ENCODE measurements at regions not wholly inside any gene's neighbourhood (a gene's known extent, or its start where the extent isn't known, plus 50 kb on each side); places are given as distances from the start of the nearest gene placed in this dataset.
"Not testable (repeated sequence)": the region's sequence is repeated elsewhere in the genome, so short reads cannot be mapped to it uniquely, and the experiment has no call there.

DNA sequence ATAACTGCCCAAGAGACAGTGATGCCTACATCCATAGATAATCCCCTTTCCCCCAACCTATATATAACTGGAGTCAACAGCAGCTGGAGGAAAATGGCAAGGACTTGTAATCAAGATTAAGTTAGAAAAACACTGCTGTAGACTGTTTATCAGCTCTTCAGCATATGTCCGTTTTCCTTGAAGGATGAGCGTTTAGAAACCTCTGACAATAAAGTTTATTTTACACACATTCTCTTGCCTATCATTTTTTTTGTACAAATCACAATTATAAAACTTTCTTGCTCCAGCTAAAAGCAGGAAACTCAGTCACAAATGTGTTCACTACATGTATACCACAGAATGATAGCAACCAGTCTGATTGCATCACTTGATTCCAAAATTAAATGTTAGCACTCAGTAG, 50.8 kb downstream of the PPIAL4G start:
- H3K27me3 Mint-ChIP-seq (ENCODE audit: low read depth); H3K27ac Mint-ChIP-seq; H3K4me1 Mint-ChIP-seq; H3K9me3 Mint-ChIP-seq; H3K4me3 Mint-ChIP-seq: not testable (repeated sequence)
- peaks cover 39% of the 10 kb centered on the region for H3K36me3 Mint-ChIP-seq (ENCODE audit: low read depth)

DNA sequence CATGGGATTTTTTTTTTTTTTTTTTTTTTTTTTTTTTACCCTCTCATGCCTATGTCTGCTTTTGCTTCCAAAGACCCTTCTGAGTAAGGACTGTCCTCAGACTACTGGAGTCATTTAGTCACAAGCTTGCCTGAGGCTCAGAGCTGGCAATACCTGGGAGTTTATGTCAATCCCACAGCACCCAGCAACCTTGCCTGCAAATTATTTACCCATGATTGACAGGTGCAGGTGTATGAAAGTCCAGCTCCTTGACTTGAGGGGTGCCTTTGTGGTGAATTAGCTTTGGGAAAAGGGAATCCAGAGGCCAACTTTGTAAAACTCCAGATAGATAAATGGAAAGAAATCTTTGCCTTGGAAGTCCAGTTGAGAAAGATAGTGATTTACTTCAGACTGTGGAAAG, 53.2 kb downstream of the PPIAL4G start:
- H3K4me1 Mint-ChIP-seq; H3K9me3 Mint-ChIP-seq; H3K4me3 Mint-ChIP-seq; H3K27me3 Mint-ChIP-seq (ENCODE audit: low read depth): not testable (repeated sequence)
- Mint-ChIP-seq H3K27ac (peak overlapping the region in 1 of 3 experiments; percentile 90), H3K36me3 (ENCODE audit: low read depth) (peaks cover 55% of the 10 kb centered on the region)

DNA sequence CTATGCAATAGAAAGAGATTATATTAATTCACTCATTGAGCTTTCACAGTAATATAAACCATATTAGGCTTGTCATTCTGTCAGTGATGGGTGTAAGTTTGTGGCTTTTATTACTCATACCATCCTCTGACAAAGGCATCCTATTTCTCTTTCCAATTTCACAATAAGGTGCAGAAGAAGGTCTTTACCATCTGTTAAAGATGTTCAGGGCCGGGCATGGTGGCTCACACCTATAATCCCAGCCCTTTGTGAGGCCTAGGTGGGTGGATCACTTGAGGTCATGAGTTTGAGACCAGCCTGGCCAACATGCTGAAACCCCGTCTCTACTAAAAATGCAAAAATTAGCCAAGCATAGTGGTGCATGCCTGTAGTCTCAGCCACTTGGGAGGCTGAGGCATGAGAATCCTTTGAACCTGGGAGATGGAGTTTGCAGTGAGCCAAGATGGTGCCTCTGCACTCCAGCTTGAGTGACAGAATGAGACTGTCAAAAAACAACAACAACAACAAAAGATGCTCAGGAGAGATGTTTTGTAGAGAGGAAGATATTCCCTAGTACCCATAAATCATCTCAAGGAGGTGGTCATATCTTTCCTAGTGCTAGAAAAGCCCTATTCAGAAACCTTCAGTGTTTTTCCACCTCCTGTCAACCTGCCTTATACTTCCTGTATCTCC, 56.0 kb downstream of the PPIAL4G start:
- not testable (repeated sequence) for H3K27ac Mint-ChIP-seq; H3K27me3 Mint-ChIP-seq (ENCODE audit: low read depth); H3K9me3 Mint-ChIP-seq; H3K4me1 Mint-ChIP-seq; H3K4me3 Mint-ChIP-seq
- H3K36me3 Mint-ChIP-seq (ENCODE audit: low read depth) = peaks cover 46% of the 10 kb centered on the region

- H3K9me3 Mint-ChIP-seq; H3K27ac Mint-ChIP-seq; H3K4me3 Mint-ChIP-seq; H3K4me1 Mint-ChIP-seq; H3K27me3 Mint-ChIP-seq (ENCODE audit: low read depth): not testable (repeated sequence)
- peaks cover 40% of the 10 kb centered on the region for H3K36me3 Mint-ChIP-seq (ENCODE audit: low read depth)
Observed at GRCh38 chr1:148426385-148426784, 56.7 kb downstream of the PPIAL4G start.

DNA sequence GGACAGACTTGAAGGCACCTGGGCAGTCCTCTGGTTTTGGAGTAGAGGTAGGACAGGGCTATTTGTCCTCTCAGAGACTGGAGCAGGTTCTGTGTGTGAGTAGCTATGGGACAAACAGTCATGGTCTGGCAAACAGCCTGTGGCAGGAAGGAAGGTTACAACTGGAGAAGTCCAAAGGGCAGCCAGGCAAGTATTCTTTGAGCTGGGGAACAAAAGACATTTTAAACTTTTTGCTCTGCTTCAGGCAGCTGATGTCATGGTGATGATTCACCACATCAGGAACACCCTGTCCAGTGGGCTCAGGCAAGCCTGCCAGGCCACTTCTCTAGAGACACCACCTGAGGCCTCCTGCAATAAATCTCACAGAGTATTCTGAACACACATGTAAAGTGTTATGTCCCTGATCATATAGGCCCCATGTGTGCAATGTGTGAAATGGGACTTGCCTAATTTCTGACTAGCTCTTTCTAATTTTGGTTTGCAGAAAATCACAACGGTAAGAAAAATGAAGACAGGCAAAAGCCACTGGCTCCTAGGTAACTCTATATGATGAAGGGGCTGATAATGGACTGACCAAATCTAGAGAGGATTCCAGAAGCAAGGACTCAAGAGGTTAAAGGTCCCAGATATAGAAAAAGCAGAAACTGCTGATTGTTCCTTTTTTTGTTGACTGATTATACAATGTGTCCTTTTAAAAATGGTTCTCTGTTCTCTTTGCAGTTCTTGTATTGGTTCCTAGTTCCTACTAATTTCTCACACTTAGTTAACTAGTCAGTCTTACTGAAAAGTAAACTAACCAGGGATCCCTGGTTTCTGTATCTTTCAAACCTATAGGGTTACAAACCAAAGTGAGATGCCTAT, 58.7 kb downstream of the PPIAL4G start:
- H3K9me3 Mint-ChIP-seq; H3K4me3 Mint-ChIP-seq; H3K27me3 Mint-ChIP-seq (ENCODE audit: low read depth); H3K4me1 Mint-ChIP-seq: not testable (repeated sequence)
- Mint-ChIP-seq H3K36me3 (ENCODE audit: low read depth) (peaks cover 33% of the 10 kb centered on the region), H3K27ac (peak overlapping the region in 2 of 3 experiments; percentile 49 to 70)

DNA sequence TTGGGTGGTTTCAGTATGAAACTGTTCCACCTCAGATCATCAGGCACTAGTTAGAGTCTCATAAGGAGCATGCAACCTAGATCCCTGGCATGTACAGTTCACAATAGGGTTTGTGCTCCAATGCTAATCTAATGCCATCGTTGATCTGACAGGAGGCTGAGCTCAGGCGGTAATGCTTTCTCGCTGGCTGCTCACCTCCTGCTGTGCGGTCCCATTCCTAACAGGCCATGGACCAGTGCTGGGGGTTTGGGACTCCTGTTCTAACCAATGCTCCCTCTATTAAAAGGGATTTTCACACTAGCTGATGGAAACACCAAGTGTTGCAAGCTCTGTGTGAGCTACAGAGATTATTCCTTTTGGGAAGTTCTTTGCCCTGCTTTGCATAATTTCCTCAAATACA, 60.2 kb downstream of the PPIAL4G start:
- H3K27ac Mint-ChIP-seq = peak overlapping the region in 1 of 3 experiments; percentile 70
- H3K27me3 Mint-ChIP-seq (ENCODE audit: low read depth); H3K4me3 Mint-ChIP-seq; H3K4me1 Mint-ChIP-seq; H3K9me3 Mint-ChIP-seq: not testable (repeated sequence)
- peaks cover 20% of the 10 kb centered on the region for H3K36me3 Mint-ChIP-seq (ENCODE audit: low read depth)

DNA sequence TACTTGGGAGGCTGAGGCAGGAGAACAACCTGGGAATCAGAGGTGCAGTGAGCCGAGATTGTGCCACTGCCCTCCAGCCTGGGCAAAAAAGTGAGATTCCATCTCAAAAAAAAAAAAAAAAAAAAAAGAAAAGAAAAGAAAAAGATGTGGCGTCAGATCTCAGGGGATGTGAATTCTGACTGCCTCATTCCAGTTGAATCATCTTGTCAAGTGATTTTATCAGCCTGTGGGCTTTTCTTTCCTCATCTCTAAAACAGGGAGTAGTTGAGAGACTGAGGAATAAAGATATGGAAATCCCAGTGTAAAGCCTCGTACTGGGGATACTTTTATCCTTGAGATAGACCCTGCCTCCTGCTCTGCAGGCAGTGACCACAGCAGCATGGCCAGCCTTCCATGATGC, 65.9 kb downstream of the PPIAL4G start:
- H3K4me1 Mint-ChIP-seq; H3K27me3 Mint-ChIP-seq (ENCODE audit: low read depth); H3K4me3 Mint-ChIP-seq; H3K36me3 Mint-ChIP-seq (ENCODE audit: low read depth); H3K9me3 Mint-ChIP-seq; H3K27ac Mint-ChIP-seq: not testable (repeated sequence)

- H3K9me3 Mint-ChIP-seq; H3K4me1 Mint-ChIP-seq; H3K4me3 Mint-ChIP-seq; H3K27ac Mint-ChIP-seq; H3K27me3 Mint-ChIP-seq (ENCODE audit: low read depth): not testable (repeated sequence)
- peaks cover 12% of the 10 kb centered on the region for H3K36me3 Mint-ChIP-seq (ENCODE audit: low read depth)
Observed at GRCh38 chr1:148413385-148413784, 69.7 kb downstream of the PPIAL4G start.

DNA sequence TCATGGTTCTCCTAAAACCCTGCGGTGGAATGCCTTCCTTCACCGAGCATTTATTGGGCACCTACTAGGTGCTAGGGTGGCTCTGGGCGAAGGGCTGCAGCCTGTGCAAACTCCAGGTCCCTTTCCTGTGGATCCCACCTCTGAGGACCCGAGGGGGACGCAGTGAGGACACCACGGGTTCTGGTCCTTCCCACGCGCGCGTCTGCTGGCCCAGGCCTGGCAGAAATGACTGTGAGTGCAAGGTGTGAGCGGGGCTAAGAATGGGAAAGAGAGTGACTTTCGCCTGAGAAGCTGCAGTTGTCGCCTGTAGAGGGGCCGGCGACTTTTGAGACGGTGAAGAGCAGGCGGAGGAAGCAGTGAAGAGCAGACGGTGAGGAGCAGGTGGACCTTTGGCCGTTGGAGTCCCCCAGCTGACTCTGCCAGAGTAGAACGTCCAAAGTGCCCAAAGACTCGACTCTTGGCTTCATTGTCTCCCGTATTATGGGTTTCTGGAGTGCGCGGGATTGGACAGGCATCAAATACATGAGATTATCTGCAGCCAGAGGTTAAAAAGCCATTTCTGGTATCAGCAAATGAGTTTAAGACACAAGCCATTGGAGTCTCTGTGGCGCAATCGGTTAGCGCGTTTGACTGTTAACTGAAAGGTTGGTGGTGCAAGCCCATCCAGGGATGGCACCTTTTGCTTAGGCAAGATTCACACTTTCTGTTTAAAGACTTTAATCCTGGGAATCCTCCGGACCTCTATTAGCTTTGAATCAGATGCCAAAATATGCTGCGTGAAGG, 78.1 kb downstream of the PPIAL4G start:
- not testable (repeated sequence) for H3K9me3 Mint-ChIP-seq; H3K27ac Mint-ChIP-seq; H3K4me3 Mint-ChIP-seq; H3K27me3 Mint-ChIP-seq (ENCODE audit: low read depth)
- Mint-ChIP-seq H3K4me1 (peaks cover 11% of the 10 kb centered on the region), H3K36me3 (ENCODE audit: low read depth) (peaks cover 10% of the 10 kb centered on the region)

DNA sequence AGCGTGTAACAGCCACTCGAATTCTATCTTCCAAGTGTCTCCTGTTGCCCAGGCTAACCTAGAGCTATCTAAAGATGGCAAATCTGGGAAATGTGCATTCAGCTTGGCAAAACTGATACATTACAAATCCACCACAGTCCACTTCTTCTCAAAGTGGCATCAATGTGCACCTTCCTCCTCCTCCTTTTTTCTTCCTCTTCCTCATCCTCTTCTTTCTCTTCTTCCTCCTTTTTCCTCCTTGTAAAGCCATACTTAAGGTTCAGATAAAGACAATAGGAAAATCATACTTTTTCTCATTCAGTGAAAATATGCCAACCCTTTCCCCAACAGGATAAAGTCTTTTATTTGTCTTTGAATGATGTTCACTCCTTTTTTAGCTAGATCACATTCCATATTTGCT, 79.2 kb downstream of the PPIAL4G start:
- Mint-ChIP-seq H3K4me3 (peak overlapping the region; percentile 56 to 83 (median 78)), H3K36me3 (ENCODE audit: low read depth) (peaks cover 10% of the 10 kb centered on the region), H3K27ac (peak overlapping the region; percentile 40 to 87 (median 46)), H3K4me1 (peaks cover 11% of the 10 kb centered on the region)
- H3K9me3 Mint-ChIP-seq; H3K27me3 Mint-ChIP-seq (ENCODE audit: low read depth): not testable (repeated sequence)

DNA sequence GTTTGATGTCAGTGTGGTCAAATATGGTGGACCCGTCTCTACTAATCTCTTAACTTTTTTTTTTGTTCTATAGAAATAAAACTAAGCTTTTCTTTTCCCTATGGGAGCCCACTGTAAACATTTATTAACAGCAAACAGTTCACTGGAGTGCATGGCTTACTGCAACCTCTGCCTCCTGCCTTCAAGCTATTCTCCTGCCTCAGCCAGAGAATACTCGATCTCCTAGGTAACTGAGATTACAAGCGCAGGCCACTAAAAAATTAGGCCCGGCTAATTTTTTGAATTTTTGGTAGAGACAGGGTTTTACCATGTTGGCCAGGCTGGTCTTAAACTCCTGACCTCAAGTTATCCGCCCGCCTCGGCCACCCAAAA, 80.0 kb downstream of the PPIAL4G start:
- Mint-ChIP-seq H3K27ac (peak overlapping the region; percentile 79 to 96 (median 90)), H3K4me3 (peak overlapping the region; percentile 88 to 95 (median 92)), H3K4me1 (peaks cover 11% of the 10 kb centered on the region)
- not testable (repeated sequence) for H3K27me3 Mint-ChIP-seq (ENCODE audit: low read depth); H3K36me3 Mint-ChIP-seq (ENCODE audit: low read depth); H3K9me3 Mint-ChIP-seq

DNA sequence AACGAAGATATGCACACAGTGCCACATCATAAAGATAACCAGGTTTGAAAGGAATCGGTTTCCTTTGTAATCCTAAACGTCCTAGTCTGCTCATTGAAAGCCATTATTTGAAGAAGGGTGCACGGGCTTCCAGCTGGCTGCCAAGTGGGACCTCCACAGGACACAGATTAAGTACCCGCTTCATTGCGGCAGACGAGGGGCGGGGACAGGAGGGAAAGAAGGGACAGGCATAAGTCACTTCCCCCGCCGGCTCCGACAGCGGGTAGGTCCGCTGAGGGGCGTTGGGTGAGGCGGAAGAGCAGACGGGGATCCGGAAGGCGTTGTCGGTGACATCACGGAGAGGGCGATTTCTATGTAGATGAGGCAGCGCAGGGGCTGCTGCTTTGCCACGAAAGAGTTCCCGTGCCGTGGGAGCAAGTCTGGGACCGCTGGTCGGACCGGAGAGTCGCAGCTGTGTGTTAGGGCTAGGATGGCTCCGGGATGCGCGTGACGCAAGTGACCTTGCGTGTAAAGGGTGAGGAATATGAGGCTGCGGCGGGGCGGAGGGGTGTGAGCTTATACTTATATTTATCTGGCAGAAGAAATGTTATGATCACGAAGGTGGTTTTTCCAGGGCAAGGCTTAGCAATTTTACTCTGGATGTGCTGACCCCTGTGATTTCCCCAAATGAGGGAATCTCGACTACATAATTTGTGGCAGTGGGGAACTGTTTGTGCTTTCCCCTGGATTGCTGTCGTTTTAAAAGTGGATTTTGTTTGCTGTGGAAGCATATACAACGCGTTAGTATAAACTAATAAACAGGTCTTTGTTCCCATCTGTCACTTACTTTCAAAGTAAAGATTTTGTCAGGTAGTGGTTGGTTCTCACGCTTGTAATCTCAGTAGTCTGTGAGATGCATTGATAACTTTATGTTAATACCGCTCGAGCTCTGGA, 80.7 kb downstream of the PPIAL4G start:
- peaks cover 11% of the 10 kb centered on the region for H3K4me1 Mint-ChIP-seq
- not testable (repeated sequence) for H3K27me3 Mint-ChIP-seq (ENCODE audit: low read depth); H3K36me3 Mint-ChIP-seq (ENCODE audit: low read depth); H3K9me3 Mint-ChIP-seq
- peak overlapping the region; percentile 79 to 96 (median 90) for H3K27ac Mint-ChIP-seq
- peak overlapping the region; percentile 88 to 95 (median 92) for H3K4me3 Mint-ChIP-seq

GRCh38 chr1:148397516-148397915, 85.6 kb downstream of the PPIAL4G start:
- H3K36me3 Mint-ChIP-seq (ENCODE audit: low read depth); H3K9me3 Mint-ChIP-seq; H3K27ac Mint-ChIP-seq; H3K4me3 Mint-ChIP-seq; H3K4me1 Mint-ChIP-seq; H3K27me3 Mint-ChIP-seq (ENCODE audit: low read depth): not testable (repeated sequence)

DNA sequence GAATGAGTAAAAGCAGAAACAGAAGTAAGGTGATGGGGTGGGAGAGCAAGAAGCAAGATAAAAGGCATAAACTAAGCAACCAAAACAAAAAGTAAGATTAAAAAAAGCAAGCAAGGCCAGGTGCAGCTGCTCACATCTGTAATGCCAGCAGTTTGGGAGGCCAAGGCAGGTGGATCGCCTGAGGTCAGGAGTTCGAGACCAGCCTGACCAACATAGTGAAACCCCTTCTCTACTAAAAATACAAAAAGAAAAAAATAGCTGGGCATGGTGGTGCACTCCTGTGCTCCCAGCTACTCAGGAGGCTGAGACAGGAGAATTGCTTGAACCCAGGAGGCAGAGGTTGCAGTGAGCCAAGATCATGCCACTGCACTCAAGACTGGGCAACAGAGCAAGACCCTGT, 90.6 kb downstream of the PPIAL4G start:
- not testable (repeated sequence) for H3K27ac Mint-ChIP-seq; H3K27me3 Mint-ChIP-seq (ENCODE audit: low read depth); H3K9me3 Mint-ChIP-seq; H3K36me3 Mint-ChIP-seq (ENCODE audit: low read depth); H3K4me3 Mint-ChIP-seq
- peaks cover 12% of the 10 kb centered on the region for H3K4me1 Mint-ChIP-seq

All from nephron (organoid).